ENCODE measurements at regions not wholly inside any gene's neighbourhood (a gene's known extent, or its start where the extent isn't known, plus 50 kb on each side); places are given as distances from the start of the nearest gene placed in this dataset.

- 5% methylated on average over 1 of the region's 1 CpG for WGBS (ENCODE audit: insufficient coverage, insufficient replicate concordance, low lambda C conversion rate, missing lambda C conversion rate)
- no peak for FAIRE-seq
Observed at GRCh38 chr21:32119811-32120210, 159.0 kb downstream of the MIS18A start.

More at GRCh38 chr21:32119811-32120210, 159.0 kb downstream of the MIS18A start:
- SMC1A ChIA-PET (ENCODE audit: uncharacterized antibody, unreplicated experiment), result interaction anchor here (0.7 kb wide), 1 partner anchor 120 kb away, joined by 3 read pairs; no protein-coding TSS in a partner anchor
- no peaks in the 10 kb centered on the region for H3K36me3 ChIP-seq (ENCODE audit: control insufficient read depth in 2 of 2, insufficient read depth in 2 of 2, low read length in 1 of 2)
- intact Hi-C loops (cut with micrococcal nuclease; ENCODE audit: unreplicated experiment), result no loop called here
- DNase-seq (ENCODE audit: low read depth, low spot score) (no peak), ATAC-seq (no peak)
- no peaks in the 10 kb centered on the region for H3K79me2 ChIP-seq (ENCODE audit: control insufficient read depth, insufficient read depth, low read length)
- POLR2A ChIA-PET, result interaction anchor here (0.6 kb wide), 1 partner anchor 943 kb away, joined by 4 read pairs; no protein-coding TSS in a partner anchor
- H3K4me2 ChIP-seq (ENCODE audit: control insufficient read depth, insufficient read depth), result no peak overlapping the region
- BruUV-seq (replicated peaks), result no TSS peak
- no peak overlapping the region for H2AFZ ChIP-seq (ENCODE audit: control insufficient read depth, low read depth, low read length)
- TF ChIP-seq SKIL (IDR thresholded peaks at IDR 0.05; ENCODE audit: low read depth, poor library complexity, severe bottlenecking), result no peak
- TF ChIP-seq CBFB (IDR thresholded peaks at IDR 0.05; ENCODE audit: low read depth), result no peak
- no peak for TF ChIP-seq USF1 (IDR thresholded peaks at IDR 0.05; ENCODE audit: borderline replicate concordance, extremely low read length, insufficient read depth, low read depth, low read length)
- no peak for TF ChIP-seq PML (IDR thresholded peaks at IDR 0.05; ENCODE audit: low read length)
- no peak for TF ChIP-seq JUNB (IDR thresholded peaks at IDR 0.05)
- H3K27me3 ChIP-seq (replicated peaks in 1 of 2; ENCODE audit: control insufficient read depth in 2 of 2, insufficient read depth in 2 of 2, low read length in 1 of 2), result no peaks in the 10 kb centered on the region
- CTCF ChIA-PET, result no interaction called here
- H3K27ac ChIP-seq (ENCODE audit: control insufficient read depth, insufficient read depth), result no peak overlapping the region
- in situ Hi-C loops (cut with MboI), result no loop called here
- 0 out of 2 replicates have a peak, but pooled peaks cover 2% of the 10 kb centered on the region for H3K4me1 ChIP-seq (ENCODE audit: control insufficient read depth, insufficient read depth, low read length)
- no peak overlapping the region for H3K4me3 ChIP-seq
- H3K9me3 ChIP-seq (replicated peaks; ENCODE audit: control insufficient read depth, insufficient read depth, low read length), result peaks cover 4% of the 10 kb centered on the region; the same call in 2 of the 3 replicates
- no peak overlapping the region for H3K9ac ChIP-seq (ENCODE audit: control insufficient read depth, insufficient read depth, low read length)
- H4K20me1 ChIP-seq (ENCODE audit: control insufficient read depth, insufficient read depth), result no peaks in the 10 kb centered on the region
- RAD21 ChIA-PET (ENCODE audit: unreplicated experiment), result interaction anchor here (1.3 kb wide), 1 partner anchor 9 kb away, joined by 3 read pairs; no protein-coding TSS in a partner anchor
